ENCODE measurements at regions not wholly inside any gene's neighbourhood (a gene's known extent, or its start where the extent isn't known, plus 50 kb on each side); places are given as distances from the start of the nearest gene placed in this dataset.

DNA sequence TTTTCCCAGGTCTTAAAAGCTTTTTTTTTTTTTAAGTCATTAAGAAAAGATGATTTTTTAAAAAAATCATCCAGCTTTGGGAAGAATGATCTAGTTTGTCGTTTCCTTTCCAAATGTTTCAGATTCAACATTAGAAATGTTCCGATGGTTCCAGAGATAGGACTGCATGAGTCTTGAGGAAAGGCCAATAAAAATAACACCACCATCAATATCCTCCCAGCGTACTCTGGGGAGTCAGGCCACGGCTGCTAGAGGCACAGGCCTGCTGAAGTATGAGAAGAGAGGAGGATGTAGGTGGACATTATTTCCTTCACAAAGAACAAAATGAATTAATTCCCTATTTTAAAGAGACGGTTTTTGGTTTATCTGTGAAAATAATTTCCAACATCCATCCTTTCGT lies 60.0 kb upstream of the SHISA2 start:
- no peak for DNase-seq (ENCODE audit: extremely low spot score)
- no peak for TF ChIP-seq L3MBTL2 (conservative IDR thresholded peaks at IDR 0.05)
- TF ChIP-seq, protein P1, sequence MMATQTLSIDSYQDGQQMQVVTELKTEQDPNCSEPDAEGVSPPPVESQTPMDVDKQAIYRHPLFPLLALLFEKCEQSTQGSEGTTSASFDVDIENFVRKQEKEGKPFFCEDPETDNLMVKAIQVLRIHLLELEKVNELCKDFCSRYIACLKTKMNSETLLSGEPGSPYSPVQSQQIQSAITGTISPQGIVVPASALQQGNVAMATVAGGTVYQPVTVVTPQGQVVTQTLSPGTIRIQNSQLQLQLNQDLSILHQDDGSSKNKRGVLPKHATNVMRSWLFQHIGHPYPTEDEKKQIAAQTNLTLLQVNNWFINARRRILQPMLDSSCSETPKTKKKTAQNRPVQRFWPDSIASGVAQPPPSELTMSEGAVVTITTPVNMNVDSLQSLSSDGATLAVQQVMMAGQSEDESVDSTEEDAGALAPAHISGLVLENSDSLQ (IDR thresholded peaks at IDR 0.05): no peak
- TF ChIP-seq ARNT (IDR thresholded peaks at IDR 0.05): no peak
- no peak for TF ChIP-seq FOXM1 (IDR thresholded peaks at IDR 0.05; ENCODE audit: borderline replicate concordance)
- no peak for TF ChIP-seq SP1 (IDR thresholded peaks at IDR 0.05)
- no peak for TF ChIP-seq NFRKB (IDR thresholded peaks at IDR 0.05)
- no peak for TF ChIP-seq ZNF384 (IDR thresholded peaks at IDR 0.05)
- no peak for TF ChIP-seq LEF1 (IDR thresholded peaks at IDR 0.05; ENCODE audit: borderline replicate concordance)
- no peak for TF ChIP-seq CTBP1 (IDR thresholded peaks at IDR 0.05; ENCODE audit: borderline replicate concordance)
- TF ChIP-seq FOXA1 (IDR thresholded peaks at IDR 0.05): no peak
- TF ChIP-seq ELF4 (IDR thresholded peaks at IDR 0.05): no peak
- TF ChIP-seq TARDBP (IDR thresholded peaks at IDR 0.05): no peak
- no peak for TF ChIP-seq FOXK2 (IDR thresholded peaks at IDR 0.05)
- no peak for TF ChIP-seq SUZ12 (IDR thresholded peaks at IDR 0.05)
- no peak for TF ChIP-seq BHLHE40 (IDR thresholded peaks at IDR 0.05; ENCODE audit: borderline replicate concordance)
- POLR2A ChIA-PET: interaction anchor here (1.2 kb wide), 1 partner anchor 9 kb away, joined by 3 read pairs; no protein-coding TSS in a partner anchor
- CTCF ChIA-PET: interaction anchor here (0.6 kb wide), 1 partner anchor 401 kb away, joined by 3 read pairs; no protein-coding TSS in a partner anchor
